ENCODE measurements at regions not wholly inside any gene's neighbourhood (a gene's known extent, or its start where the extent isn't known, plus 50 kb on each side); places are given as distances from the start of the nearest gene placed in this dataset.

DNA sequence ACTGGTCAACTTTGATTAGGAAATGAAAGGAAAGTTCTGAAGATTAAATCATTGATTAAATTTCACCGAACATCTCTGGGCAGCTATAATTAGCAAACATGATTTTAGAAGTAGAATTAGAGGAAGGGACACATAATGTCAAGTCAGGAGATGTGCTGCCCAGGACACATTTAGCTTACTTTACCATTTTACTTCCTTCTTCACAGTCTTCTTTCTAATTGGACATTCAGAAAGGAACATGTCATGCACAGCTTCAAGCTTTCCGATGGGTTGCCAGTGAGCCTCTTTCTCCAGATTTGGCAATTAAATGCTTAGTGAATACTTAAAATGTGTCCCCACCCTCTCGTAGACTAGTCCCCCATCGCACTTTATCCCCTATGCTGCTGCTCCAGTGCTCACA is 234.7 kb downstream of the FAM76B start:
- H3K79me2 ChIP-seq (ENCODE audit: control insufficient read depth, insufficient read depth, low read length) = no peaks in the 10 kb centered on the region
- intact Hi-C loops (cut with micrococcal nuclease) = no loop called here

DNA sequence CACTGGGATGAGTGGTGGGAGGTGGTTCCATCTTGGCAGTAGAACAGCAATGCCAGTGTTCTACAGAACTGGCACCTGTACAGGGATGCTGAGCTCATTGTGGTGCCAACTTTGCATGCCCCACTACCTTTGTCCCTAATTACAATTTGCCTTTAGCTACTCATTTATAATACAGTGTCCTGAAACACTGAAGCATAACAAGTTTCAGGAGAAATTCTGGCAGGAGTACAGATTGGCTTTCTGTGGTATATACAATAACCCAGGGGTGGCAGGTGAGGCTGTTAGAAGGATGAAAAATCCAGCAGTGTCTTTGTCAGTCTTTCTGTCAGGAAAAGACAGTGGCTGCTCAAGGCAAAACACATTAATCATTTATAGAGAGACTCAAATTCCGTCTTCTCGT is 240.3 kb downstream of the FAM76B start:
- Histone ChIP-seq H3K27me3 (replicated peaks in 1 of 4; ENCODE audit: control extremely low read depth in 1 of 4, control insufficient read depth in 3 of 4, insufficient read depth in 4 of 4, low read length in 3 of 4) (no peaks in the 10 kb centered on the region), H3K9ac (ENCODE audit: low read length) (no peak overlapping the region), H4K20me1 (ENCODE audit: control insufficient read depth, insufficient read depth, low read length, poor library complexity, severe bottlenecking) (no peaks in the 10 kb centered on the region), H2AFZ (ENCODE audit: insufficient read depth, low read depth, low read length, poor library complexity, severe bottlenecking) (no peak overlapping the region), H3K36me3 (replicated peaks in 1 of 2; ENCODE audit: control extremely low read depth in 1 of 2, control insufficient read depth in 1 of 2, extremely low read depth in 1 of 2, insufficient read depth in 2 of 2, low read length in 1 of 2) (no peaks in the 10 kb centered on the region), H3K4me3 (ENCODE audit: control extremely low read depth in 1 of 5, extremely low read depth in 1 of 5, insufficient read depth in 1 of 5, low read depth in 2 of 5, low read length in 4 of 5) (no peak overlapping the region), H3K79me2 (ENCODE audit: control insufficient read depth, insufficient read depth, low read length) (no peaks in the 10 kb centered on the region), H3K9me3 (ENCODE audit: control extremely low read depth in 1 of 3, control insufficient read depth in 2 of 3, insufficient read depth in 1 of 3, low read length in 2 of 3) (no peaks in the 10 kb centered on the region), H3K4me1 (ENCODE audit: control insufficient read depth in 2 of 2, insufficient read depth in 2 of 2, low read length in 2 of 2) (no peaks in the 10 kb centered on the region), H3K4me2 (replicated peaks; ENCODE audit: low read depth, low read length, poor library complexity, severe bottlenecking) (no peak overlapping the region), H3K27ac (ENCODE audit: low read length in 2 of 2) (no peak overlapping the region)
- CTCF ChIA-PET = no interaction called here
- no peak for TF ChIP-seq EZH2 (IDR thresholded peaks at IDR 0.05; ENCODE audit: borderline replicate concordance, insufficient read depth, low read depth, low read length, poor library complexity, severe bottlenecking)
- TF ChIP-seq, protein P1, sequence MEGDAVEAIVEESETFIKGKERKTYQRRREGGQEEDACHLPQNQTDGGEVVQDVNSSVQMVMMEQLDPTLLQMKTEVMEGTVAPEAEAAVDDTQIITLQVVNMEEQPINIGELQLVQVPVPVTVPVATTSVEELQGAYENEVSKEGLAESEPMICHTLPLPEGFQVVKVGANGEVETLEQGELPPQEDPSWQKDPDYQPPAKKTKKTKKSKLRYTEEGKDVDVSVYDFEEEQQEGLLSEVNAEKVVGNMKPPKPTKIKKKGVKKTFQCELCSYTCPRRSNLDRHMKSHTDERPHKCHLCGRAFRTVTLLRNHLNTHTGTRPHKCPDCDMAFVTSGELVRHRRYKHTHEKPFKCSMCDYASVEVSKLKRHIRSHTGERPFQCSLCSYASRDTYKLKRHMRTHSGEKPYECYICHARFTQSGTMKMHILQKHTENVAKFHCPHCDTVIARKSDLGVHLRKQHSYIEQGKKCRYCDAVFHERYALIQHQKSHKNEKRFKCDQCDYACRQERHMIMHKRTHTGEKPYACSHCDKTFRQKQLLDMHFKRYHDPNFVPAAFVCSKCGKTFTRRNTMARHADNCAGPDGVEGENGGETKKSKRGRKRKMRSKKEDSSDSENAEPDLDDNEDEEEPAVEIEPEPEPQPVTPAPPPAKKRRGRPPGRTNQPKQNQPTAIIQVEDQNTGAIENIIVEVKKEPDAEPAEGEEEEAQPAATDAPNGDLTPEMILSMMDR (IDR thresholded peaks at IDR 0.05) = no peak
- DNase-seq (no peak), ATAC-seq (ENCODE audit: low read depth) (no peak)
- H3K27me3 Mint-ChIP-seq = no peaks in the 10 kb centered on the region
- POLR2A ChIA-PET = no interaction called here
- intact Hi-C loops (cut with micrococcal nuclease) = loop anchor here (10.0 kb wide), 1 partner anchor 64 kb away; no protein-coding TSS in a partner anchor
- no peaks in the 10 kb centered on the region for H3K4me1 Mint-ChIP-seq
- 100% methylated on average over 2 of the region's 2 CpGs for WGBS (ENCODE audit: insufficient coverage)
- no peaks in the 10 kb centered on the region for H3K9me3 Mint-ChIP-seq (ENCODE audit: insufficient read depth)
- no peak overlapping the region for H3K4me3 Mint-ChIP-seq
- H3K27ac Mint-ChIP-seq = no peak overlapping the region

More for the DNA sequence above, 234.7 kb downstream of the FAM76B start:
- H2AFZ ChIP-seq (ENCODE audit: insufficient read depth, low read depth, low read length, poor library complexity, severe bottlenecking) = no peak overlapping the region
- TF ChIP-seq, protein P1 (IDR thresholded peaks at IDR 0.05) = no peak
- TF ChIP-seq EZH2 (IDR thresholded peaks at IDR 0.05; ENCODE audit: borderline replicate concordance, insufficient read depth, low read depth, low read length, poor library complexity, severe bottlenecking) = no peak
- no peaks in the 10 kb centered on the region for H3K27me3 ChIP-seq (replicated peaks in 1 of 4; ENCODE audit: control extremely low read depth in 1 of 4, control insufficient read depth in 3 of 4, insufficient read depth in 4 of 4, low read length in 3 of 4)
- no peaks in the 10 kb centered on the region for H3K36me3 ChIP-seq (replicated peaks in 1 of 2; ENCODE audit: control extremely low read depth in 1 of 2, control insufficient read depth in 1 of 2, extremely low read depth in 1 of 2, insufficient read depth in 2 of 2, low read length in 1 of 2)
- WGBS (ENCODE audit: insufficient coverage) = 100% methylated on average over 1 of the region's 4 CpGs
- H3K4me3 ChIP-seq (ENCODE audit: control extremely low read depth in 1 of 5, extremely low read depth in 1 of 5, insufficient read depth in 1 of 5, low read depth in 2 of 5, low read length in 4 of 5) = no peak overlapping the region
- no peak overlapping the region for H3K4me3 Mint-ChIP-seq
- H3K9me3 ChIP-seq (ENCODE audit: control extremely low read depth in 1 of 3, control insufficient read depth in 2 of 3, insufficient read depth in 1 of 3, low read length in 2 of 3) = no peaks in the 10 kb centered on the region
- H3K9me3 Mint-ChIP-seq (ENCODE audit: insufficient read depth) = no peaks in the 10 kb centered on the region
- POLR2A ChIA-PET = no interaction called here
- H3K27ac Mint-ChIP-seq = no peak overlapping the region
- peaks cover 0 to 6% of the 10 kb centered on the region in 2 donors for H3K4me1 ChIP-seq (ENCODE audit: control insufficient read depth in 2 of 2, insufficient read depth in 2 of 2, low read length in 2 of 2)
- H3K4me2 ChIP-seq (replicated peaks; ENCODE audit: low read depth, low read length, poor library complexity, severe bottlenecking) = no peak overlapping the region
- ATAC-seq (ENCODE audit: low read depth) (no peak), DNase-seq (no peak)
- no peak overlapping the region for H3K9ac ChIP-seq (ENCODE audit: low read length)
- H3K4me1 Mint-ChIP-seq = peaks cover 8% of the 10 kb centered on the region
- H4K20me1 ChIP-seq (ENCODE audit: control insufficient read depth, insufficient read depth, low read length, poor library complexity, severe bottlenecking) = no peaks in the 10 kb centered on the region
- H3K27ac ChIP-seq (ENCODE audit: low read length in 2 of 2) = no peak overlapping the region
- no peaks in the 10 kb centered on the region for H3K27me3 Mint-ChIP-seq
- CTCF ChIA-PET = interaction anchor here (1.6 kb wide), 1 partner anchor 151 kb away, joined by 3 read pairs; no protein-coding TSS in a partner anchor

Data from B cell (primary cell).